ENCODE measurements at regions not wholly inside any gene's neighbourhood (a gene's known extent, or its start where the extent isn't known, plus 50 kb on each side); places are given as distances from the start of the nearest gene placed in this dataset.

DNA sequence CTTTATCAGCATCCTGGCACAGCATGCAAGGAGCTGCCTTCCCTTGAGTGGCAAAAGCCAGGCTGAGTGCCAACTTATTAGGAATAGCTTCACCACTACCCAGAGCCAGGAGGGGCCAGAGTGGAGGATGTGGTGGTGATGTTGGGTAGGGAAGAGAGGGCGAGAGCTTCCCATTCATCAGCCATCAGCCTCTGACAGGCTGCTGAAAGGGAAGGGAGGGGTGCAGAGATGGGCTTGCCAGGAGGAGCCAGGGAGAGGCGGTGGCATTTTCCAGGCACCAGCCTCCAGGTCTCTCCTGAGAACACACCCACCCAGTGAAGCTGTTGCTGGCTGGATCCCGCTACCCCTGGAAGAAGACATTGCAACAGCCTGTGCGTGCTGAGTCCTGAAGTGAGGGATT lies 168.5 kb downstream of the ACTL8 start:
- TF ChIP-seq, protein P1, sequence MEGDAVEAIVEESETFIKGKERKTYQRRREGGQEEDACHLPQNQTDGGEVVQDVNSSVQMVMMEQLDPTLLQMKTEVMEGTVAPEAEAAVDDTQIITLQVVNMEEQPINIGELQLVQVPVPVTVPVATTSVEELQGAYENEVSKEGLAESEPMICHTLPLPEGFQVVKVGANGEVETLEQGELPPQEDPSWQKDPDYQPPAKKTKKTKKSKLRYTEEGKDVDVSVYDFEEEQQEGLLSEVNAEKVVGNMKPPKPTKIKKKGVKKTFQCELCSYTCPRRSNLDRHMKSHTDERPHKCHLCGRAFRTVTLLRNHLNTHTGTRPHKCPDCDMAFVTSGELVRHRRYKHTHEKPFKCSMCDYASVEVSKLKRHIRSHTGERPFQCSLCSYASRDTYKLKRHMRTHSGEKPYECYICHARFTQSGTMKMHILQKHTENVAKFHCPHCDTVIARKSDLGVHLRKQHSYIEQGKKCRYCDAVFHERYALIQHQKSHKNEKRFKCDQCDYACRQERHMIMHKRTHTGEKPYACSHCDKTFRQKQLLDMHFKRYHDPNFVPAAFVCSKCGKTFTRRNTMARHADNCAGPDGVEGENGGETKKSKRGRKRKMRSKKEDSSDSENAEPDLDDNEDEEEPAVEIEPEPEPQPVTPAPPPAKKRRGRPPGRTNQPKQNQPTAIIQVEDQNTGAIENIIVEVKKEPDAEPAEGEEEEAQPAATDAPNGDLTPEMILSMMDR (conservative IDR thresholded peaks at IDR 0.05; ENCODE audit: low read length): no peak
- TF ChIP-seq EZH2phosphoT487 (IDR thresholded peaks at IDR 0.05; ENCODE audit: borderline replicate concordance): no peak
- Histone ChIP-seq H3K27me3 (ENCODE audit: insufficient read depth, low read length, poor library complexity, severe bottlenecking) (no peaks in the 10 kb centered on the region), H3F3A (ENCODE audit: low read depth) (no peaks in the 10 kb centered on the region), H3K4me3 (ENCODE audit: low read length, poor library complexity, severe bottlenecking) (no peak overlapping the region), H3K9me2 (replicated peaks; ENCODE audit: low read depth, low read length) (no peaks in the 10 kb centered on the region), H2AFZ (ENCODE audit: low read length) (no peak overlapping the region), H3K4me2 (ENCODE audit: low read depth, low read length, poor library complexity, severe bottlenecking) (no peak overlapping the region), H3K9ac (ENCODE audit: low read depth, low read length, poor library complexity, severe bottlenecking) (no peak overlapping the region), H3K9me3 (ENCODE audit: insufficient read depth, low read depth, low read length) (no peaks in the 10 kb centered on the region), H3K4me1 (ENCODE audit: insufficient read depth, low read length, poor library complexity, severe bottlenecking) (no peaks in the 10 kb centered on the region), H3K79me2 (ENCODE audit: insufficient read depth, low read length) (no peaks in the 10 kb centered on the region), H4K20me1 (ENCODE audit: insufficient read depth, low read length, poor library complexity, severe bottlenecking) (no peaks in the 10 kb centered on the region), H3K36me3 (ENCODE audit: insufficient read depth, low read length) (no peaks in the 10 kb centered on the region)

DNA sequence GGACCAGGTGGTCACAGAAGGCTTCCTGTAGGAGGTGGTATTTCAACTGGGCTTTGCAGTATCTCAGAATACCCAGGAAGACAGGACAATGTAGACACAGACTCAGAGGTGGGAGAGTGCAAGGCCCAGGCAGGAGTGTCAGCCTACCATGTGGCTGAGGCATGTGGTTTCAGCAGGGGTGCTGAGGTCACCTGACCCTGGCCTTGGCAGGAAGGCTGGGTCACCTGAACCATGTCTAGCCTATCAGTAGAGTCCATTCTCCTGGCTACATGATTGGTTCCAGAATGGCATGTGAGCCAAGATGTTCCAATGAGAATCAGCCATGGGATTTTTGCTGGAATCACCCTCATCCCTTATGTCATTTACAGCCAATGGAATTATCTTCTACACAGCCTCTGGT lies 169.4 kb downstream of the ACTL8 start:
- Histone ChIP-seq H3K36me3 (ENCODE audit: insufficient read depth, low read length) (no peaks in the 10 kb centered on the region), H3K79me2 (ENCODE audit: insufficient read depth, low read length) (no peaks in the 10 kb centered on the region), H3K9me3 (ENCODE audit: insufficient read depth, low read depth, low read length) (no peaks in the 10 kb centered on the region), H3K4me1 (ENCODE audit: insufficient read depth, low read length, poor library complexity, severe bottlenecking) (no peaks in the 10 kb centered on the region), H3K4me3 (ENCODE audit: low read length, poor library complexity, severe bottlenecking) (no peak overlapping the region), H2AFZ (ENCODE audit: low read length) (no peak overlapping the region), H4K20me1 (ENCODE audit: insufficient read depth, low read length, poor library complexity, severe bottlenecking) (no peaks in the 10 kb centered on the region), H3F3A (ENCODE audit: low read depth) (no peaks in the 10 kb centered on the region), H3K9ac (ENCODE audit: low read depth, low read length, poor library complexity, severe bottlenecking) (no peak overlapping the region), H3K9me2 (replicated peaks; ENCODE audit: low read depth, low read length) (no peaks in the 10 kb centered on the region), H3K4me2 (ENCODE audit: low read depth, low read length, poor library complexity, severe bottlenecking) (no peak overlapping the region), H3K27me3 (ENCODE audit: insufficient read depth, low read length, poor library complexity, severe bottlenecking) (no peaks in the 10 kb centered on the region)
- TF ChIP-seq EZH2phosphoT487 (IDR thresholded peaks at IDR 0.05; ENCODE audit: borderline replicate concordance): no peak
- TF ChIP-seq, protein P1 (conservative IDR thresholded peaks at IDR 0.05; ENCODE audit: low read length): no peak

DNA sequence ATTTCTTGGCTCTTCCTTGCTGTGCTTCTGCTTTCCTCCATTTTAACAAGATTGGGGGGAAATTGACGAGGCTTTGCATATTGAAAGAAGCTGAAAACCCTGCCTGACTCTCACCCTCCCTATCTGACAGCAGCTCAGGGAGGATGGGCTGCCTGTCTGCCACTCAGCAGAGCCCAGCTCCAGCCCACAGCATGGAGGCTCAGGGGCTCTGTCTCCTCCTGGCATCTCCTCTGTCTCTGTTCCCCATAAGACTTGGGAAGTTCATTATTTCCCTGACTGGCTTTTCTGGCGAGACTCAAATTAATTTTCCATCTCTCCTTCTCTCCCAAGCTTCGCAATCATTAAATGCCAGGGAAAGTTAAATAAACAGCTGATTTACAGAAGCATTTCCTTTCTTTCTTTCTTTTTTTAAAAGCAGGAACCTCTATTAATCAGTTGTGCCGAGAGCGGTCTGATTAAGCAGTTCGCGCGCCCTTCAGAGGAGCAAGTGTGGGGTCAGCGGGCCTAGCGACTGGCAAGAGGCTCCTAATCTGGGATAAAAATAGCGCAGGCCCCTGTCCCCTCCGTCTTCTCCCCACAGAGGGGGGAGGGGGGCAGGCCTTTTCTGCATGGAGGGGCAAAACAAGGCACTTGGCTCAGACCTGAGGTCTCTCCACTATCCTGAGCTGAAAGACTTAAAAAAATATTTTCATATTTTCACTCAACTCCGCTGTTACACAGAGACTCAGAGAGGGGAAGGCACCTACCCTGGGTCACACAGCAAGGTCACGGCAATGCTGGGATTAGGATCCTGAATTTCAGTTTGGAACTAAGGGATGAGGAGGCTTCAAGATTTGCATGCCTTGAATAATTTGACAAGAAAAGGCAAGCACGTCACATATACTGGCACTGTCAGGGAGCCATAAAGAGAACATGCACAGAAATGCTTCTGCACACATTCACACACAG lies 170.4 kb downstream of the ACTL8 start:
- Histone ChIP-seq H3K36me3 (ENCODE audit: insufficient read depth, low read length) (no peaks in the 10 kb centered on the region), H4K20me1 (ENCODE audit: insufficient read depth, low read length, poor library complexity, severe bottlenecking) (no peaks in the 10 kb centered on the region), H3K9ac (ENCODE audit: low read depth, low read length, poor library complexity, severe bottlenecking) (no peak overlapping the region), H2AFZ (ENCODE audit: low read length) (no peak overlapping the region), H3K27me3 (ENCODE audit: insufficient read depth, low read length, poor library complexity, severe bottlenecking) (no peaks in the 10 kb centered on the region), H3K9me2 (replicated peaks; ENCODE audit: low read depth, low read length) (no peaks in the 10 kb centered on the region), H3K4me3 (ENCODE audit: low read length, poor library complexity, severe bottlenecking) (no peak overlapping the region), H3K4me1 (ENCODE audit: insufficient read depth, low read length, poor library complexity, severe bottlenecking) (no peaks in the 10 kb centered on the region), H3K4me2 (ENCODE audit: low read depth, low read length, poor library complexity, severe bottlenecking) (no peak overlapping the region), H3F3A (ENCODE audit: low read depth) (no peaks in the 10 kb centered on the region), H3K79me2 (ENCODE audit: insufficient read depth, low read length) (no peaks in the 10 kb centered on the region), H3K9me3 (ENCODE audit: insufficient read depth, low read depth, low read length) (no peaks in the 10 kb centered on the region)
- no peak for TF ChIP-seq EZH2phosphoT487 (IDR thresholded peaks at IDR 0.05; ENCODE audit: borderline replicate concordance)
- TF ChIP-seq, protein P1 (conservative IDR thresholded peaks at IDR 0.05; ENCODE audit: low read length): no peak
